ENCODE measurements at regions not wholly inside any gene's neighbourhood (a gene's known extent, or its start where the extent isn't known, plus 50 kb on each side); places are given as distances from the start of the nearest gene placed in this dataset.

DNA sequence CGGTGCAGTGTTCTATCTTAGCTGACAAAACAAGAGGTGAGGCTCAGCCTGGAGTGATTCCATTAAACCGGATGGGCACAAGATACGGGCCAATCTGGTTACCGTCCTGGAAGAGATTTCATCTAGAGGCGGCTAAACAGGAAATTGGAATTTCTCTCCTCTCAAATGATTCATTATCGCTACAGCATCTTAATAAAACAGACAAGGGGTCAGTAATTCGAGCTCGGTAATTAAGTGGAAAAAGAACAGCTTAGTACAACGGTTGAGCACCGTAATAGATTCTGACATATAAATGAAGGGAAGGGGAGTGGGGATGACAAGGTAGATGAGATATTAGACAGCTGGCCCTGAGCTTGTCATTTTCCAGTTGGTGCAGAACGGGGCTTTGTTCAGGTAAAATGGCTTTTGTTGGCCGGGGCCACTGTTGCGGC, 137.2 kb downstream of the EDN3 start:
- no peak for DNase-seq

DNA sequence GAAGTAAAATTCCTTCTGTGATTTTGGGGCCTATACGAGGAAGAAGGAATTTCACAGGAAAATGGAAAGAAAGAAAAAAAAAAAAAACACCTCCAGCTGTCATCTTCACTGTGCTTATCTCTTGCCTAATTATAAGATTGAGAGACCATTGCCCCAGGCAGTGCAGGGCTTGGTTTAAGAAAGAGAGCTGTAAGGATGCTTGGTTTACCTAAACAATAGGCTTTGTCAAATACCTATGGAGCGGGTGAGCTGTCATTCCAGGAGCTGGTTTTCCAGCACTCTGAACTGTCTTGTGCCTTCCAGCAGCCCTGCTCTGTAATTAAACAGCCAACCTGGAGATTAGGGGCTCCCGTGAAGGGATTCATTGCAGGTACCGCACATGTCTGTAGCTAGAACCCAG, 137.8 kb downstream of the EDN3 start:
- DNase-seq, result no peak

DNA sequence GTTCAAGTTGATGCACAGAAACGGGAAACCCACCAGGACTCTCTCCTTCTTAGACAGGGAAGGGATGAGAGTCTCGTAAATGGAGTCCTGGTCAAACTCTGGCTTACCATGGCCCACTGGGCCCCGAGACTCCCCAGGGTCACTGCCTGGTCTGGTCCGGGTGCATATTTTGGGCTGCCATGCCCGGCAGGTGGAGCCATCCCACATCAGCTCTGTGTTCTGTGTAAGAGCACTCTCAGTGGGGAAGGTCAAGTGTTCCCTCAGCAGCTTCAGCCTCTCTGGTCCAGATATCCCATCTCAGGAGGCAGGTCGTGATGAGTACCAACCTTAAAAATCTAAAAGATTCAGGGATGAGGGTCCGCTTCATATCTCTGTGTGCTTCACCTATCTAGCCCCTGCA, 138.8 kb downstream of the EDN3 start:
- DNase-seq, result peak in 1 of 2 experiments; percentile 33

- DNase-seq, result no peak
These were observed 140.9 kb downstream of the EDN3 start for GRCh38 chr20:59441306-59441705.

- no peak for DNase-seq
These were observed 141.7 kb downstream of the EDN3 start for GRCh38 chr20:59441860-59442810.

DNA sequence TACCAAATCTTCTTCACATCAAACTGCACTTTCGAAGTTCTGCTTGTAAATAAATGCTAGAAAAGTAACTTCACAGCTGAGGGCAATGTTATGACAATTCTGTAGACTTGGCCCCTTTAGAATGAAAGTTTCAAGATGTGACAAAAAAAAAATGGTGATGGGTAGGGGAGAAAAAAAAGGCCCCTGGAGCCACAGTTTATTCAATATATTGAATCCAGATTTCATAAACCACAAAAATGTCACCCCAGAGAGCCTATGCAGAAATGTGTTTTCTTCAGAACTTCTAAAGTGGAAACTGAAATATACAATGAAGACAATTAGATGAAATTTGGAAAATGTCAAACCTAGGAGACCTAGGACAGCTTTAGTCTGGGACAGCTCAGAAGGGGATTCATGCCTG, 143.1 kb downstream of the EDN3 start:
- DNase-seq, result no peak

DNA sequence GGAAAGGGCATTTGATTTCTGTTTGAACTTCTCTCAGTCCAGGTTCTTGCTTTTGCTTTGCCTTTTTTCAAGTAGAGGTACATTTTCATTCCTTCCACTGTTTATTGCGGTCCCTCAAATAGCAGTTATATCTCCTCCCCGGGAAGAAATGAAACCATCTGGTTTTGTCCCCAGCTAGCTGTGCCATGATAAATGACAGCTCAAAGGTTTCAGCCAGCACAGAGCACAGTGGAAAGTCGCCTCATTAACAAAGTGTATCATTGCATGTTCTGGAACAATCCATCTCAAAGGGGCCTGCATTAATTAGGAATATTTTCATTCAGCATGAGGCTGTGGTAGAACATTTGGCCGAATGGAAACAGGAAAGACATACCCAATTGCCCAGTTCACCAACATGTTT, 146.0 kb downstream of the EDN3 start:
- DNase-seq, result no peak

DNA sequence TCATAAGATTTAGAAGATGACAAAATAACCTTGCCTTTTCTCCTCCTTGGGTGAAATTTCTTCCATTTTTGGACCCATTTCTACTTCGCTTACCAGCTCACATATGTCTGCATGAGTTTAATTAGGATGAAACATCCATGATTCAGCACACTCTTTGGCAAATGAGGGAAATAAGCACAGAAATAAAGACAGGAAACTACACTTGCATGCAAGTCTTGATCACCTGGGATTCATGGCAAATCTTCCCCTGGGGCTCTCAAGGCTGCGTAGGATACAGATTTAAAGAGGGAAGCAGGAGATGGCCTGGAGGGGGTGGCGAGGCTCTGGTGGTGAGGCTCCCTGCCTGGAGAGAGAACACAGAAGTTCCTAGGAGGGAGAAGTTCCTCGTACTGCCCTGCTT, 147.8 kb downstream of the EDN3 start:
- no peak for DNase-seq

DNA sequence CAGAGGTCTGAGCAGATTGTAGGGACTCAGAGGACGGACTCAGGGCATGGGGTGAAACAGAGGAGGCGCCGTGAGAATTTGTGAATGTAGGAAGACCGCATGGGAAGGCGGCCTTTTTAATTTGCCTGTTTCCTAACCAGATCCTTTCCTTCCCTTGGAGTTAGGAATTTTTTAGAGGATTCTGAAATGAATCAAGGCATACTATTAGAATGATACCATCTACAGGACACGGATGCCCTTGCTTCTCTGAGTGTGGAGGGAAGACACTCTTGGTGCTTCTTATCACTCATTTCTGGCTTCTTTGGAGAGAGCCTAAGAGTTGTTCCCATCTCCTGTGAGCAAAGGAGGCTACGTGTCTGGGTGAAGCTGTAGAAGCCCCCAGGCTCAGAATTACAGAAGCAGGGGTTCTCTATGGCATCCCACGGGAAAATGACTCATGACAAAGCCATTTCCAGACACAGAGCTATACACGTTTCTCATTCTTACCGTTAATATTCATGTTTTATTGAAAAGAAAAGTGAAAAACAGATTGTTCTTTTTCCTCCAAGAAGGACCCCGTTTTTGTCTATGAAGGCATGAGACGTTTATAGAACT, 148.5 kb downstream of the EDN3 start:
- DNase-seq, result no peak

DNA sequence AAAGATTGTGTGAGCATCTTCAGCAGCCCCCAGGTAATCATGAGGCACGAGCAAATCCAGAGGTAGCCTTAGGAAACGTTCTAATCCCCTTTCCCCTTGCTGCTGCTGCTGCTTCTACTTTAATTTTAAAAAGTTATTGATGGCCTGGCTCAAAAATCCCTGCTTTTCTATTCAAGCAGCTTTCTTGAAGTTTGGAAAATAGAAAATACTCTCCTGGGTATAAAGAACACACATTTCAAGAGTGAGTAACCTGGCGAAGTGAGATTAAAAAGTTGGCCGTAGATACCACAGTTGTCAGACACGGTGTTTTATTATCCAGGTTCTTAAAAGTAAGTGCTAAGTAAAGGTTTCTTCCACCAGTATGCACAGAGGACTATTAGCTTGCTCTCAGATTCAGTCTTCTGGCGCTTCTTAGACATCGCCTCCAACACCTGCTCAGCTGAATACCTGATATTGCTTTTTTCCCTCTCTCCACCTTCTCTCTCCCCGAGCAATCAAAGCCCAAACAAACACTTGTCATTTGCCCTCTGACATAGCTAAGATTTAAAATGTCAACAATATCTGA, 150.7 kb downstream of the EDN3 start:
- DNase-seq, result no peak

DNA sequence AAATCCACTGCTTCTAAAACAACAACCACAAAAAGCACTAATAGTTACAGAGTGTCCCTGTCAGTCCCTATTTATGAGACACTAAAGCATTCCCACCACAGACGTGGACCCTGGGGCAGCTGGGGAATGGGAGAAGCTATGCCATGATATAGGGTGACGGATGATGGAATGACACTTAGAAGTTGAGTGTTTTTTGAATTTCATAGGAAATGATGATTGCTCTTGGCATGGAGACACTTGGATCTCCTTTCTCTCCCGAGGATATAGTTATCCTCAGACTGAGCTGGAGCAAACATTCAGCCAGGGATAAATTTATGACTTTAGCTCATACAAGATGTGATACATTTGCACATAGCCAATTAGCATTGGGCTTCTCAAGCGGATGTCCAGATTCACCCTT, 151.2 kb downstream of the EDN3 start:
- DNase-seq, result no peak

GRCh38 chr20:59452856-59453255, 151.5 kb upstream of the PHACTR3 start:
- no peak for DNase-seq

GRCh38 chr20:59453759-59454560, 150.4 kb upstream of the PHACTR3 start:
- no peak for DNase-seq

GRCh38 chr20:59455402-59456341, 148.7 kb upstream of the PHACTR3 start:
- peak; percentile 22 to 46 for DNase-seq

DNA sequence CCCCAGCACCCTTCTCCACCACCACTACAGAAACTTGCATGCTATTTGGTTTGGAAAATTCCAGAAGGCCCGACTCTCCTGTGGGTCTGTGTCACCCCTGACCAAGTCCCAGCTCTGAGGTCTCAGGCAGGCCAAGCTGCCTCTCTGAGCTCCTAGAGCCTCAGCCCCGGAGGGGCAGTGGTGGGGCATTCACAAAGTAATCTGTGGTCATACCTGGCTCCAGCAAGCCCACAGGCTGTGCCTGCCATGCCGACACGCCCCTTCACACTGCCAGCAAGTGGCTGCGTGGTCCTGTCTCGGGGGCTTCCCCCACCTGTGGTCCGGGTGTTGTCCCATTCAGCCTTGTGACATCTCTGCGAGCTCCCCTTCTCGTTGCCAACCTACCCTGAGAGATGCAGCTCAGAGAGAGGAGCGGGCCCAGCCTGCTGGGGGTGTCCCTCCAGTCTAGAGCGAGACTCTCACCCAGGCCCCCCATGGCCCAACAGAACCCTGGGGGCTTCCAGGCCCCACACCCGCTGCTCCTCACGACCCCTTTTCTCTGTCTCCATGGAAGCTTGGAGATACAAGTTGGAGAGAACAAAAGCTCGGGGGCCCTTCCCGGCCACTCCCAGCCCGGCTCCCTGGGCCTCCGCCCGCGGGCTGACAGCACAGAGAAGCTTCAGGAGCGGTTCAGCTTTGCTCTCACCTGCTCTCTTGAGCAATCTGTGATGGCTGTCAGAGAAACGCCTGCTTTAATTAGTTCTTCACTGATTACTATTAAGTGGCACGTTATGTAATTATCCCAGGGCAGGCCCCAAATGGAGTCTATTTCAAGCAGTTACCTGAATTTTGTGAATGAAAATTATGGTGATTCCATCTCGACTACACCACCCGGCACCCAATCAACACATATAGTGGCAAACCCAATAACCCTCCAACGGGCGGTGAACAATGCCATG, 147.7 kb upstream of the PHACTR3 start:
- DNase-seq, result no peak

DNA sequence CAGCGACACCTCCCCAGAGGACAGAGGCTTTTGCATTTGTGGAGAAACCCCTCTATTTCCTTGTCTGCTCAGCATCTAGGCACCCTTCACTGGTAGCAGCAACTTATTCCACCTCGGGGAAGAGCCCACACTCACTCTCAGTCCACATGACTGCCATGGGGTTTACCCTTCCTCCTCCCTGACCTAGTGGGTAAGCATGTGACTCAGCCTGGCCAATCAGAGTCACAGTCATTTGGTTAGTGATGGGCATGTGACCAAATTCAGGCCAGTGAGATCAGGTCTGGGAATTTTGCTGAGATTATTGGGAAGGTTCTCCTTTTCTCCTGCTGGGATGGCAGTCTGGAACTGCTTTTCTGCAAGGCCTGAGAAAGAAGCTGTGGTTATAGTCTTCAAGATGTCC, 145.7 kb upstream of the PHACTR3 start:
- no peak for DNase-seq

DNA sequence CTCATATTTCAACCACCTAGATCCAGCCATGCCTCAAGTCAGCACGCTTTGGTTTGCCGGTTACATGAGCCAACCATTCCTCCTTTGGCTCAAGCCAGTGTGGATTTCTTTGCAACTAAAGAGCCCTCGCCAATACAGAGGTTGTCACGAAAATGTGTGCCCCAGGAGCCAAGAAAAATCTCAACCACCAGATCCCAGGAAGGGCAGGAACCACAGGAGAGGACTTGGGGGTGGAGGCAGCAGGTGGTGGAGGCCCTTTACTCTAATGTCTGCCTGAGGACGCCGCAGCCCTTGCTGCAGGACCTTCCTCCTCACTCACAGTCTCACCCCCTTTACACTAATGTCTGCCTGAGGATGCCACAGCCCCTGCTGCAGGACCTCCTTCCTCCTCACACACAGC, 144.8 kb upstream of the PHACTR3 start:
- DNase-seq, result no peak

GRCh38 chr20:59460352-59460751, 144.0 kb upstream of the PHACTR3 start:
- DNase-seq, result no peak

DNA sequence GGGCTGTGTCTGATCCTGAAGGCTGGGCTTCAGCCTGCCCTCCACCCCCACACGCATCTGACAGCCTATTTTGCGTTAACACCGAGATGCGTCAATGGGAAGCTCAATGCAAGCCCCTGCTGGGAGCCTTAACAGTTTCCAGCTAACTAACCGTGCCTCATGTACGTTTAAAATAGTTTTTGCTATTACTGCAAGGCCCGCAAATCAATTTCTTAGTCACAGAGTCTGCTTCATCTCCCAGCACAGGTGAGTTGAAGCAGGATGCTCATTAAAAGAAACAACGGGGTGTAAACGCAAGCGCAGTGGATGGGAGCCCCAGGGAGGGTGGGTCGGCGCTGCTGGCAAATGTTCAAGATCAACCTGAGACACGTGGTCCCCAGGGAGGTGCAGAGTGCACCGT, 142.8 kb upstream of the PHACTR3 start:
- no peak for DNase-seq

- no peak for DNase-seq
These were observed 142.1 kb upstream of the PHACTR3 start for GRCh38 chr20:59462249-59462648.

- no peak for DNase-seq
These were observed 140.8 kb upstream of the PHACTR3 start for GRCh38 chr20:59463541-59463940.

All from NCI-H526 (cell line).